T-helper 17 cell (primary cell): ENCODE measurements at regions not wholly inside any gene's neighbourhood (a gene's known extent, or its start where the extent isn't known, plus 50 kb on each side); places are given as distances from the start of the nearest gene placed in this dataset.

Experiments
- ATAC-seq: fragments of 150-1000 bp; cut with Tn5 transposase; 2 replicates; pipeline ENCODE4 v1.10.0; 2021; ENCODE audit warnings: mild to moderate bottlenecking, moderate library complexity
- DNase-seq, 3 donors: peaks; one replicate each; pipeline versions ENCODE4 v3.0.0 to v3.0.0-alpha.2; 2020 to 2021
- H3K9me3 ChIP-seq: one replicate; pipeline ENCODE4 v1.7.0; 2013; ENCODE audit warnings: low read length, mild to moderate bottlenecking; ENCODE audit not compliant: control insufficient read depth, poor library complexity, severe bottlenecking
- H3K27ac Mint-ChIP-seq: one replicate; pipeline ENCODE4 v1.8.0; 2022; ENCODE audit warnings: mild to moderate bottlenecking, moderate library complexity, mixed read lengths
- H3K27me3 Mint-ChIP-seq: one replicate; pipeline ENCODE4 v1.8.0; 2022; ENCODE audit warnings: mixed read lengths
- H3K36me3 Mint-ChIP-seq: one replicate; pipeline ENCODE4 v1.8.0; 2022; ENCODE audit warnings: low read depth, mixed read lengths
- H3K4me1 Mint-ChIP-seq: one replicate; pipeline ENCODE4 v1.8.0; 2022; ENCODE audit warnings: mild to moderate bottlenecking, mixed read lengths
- H3K4me3 Mint-ChIP-seq: one replicate; pipeline ENCODE4 v1.8.0; 2022; ENCODE audit warnings: mild to moderate bottlenecking, moderate library complexity, mixed read lengths

- Mint-ChIP-seq H3K36me3 (no peaks in the 10 kb centered on the region), H3K27ac (peak overlapping the region; percentile 29), H3K4me1 (no peaks in the 10 kb centered on the region), H3K4me3 (no peak overlapping the region), H3K27me3 (peaks cover 10% of the 10 kb centered on the region)
- H3K9me3 ChIP-seq, result no peaks in the 10 kb centered on the region
- DNase-seq (no peak), ATAC-seq (no peak)
Observed at GRCh38 chr18:79608999-79609461, 70.6 kb upstream of the CTDP1 start.

GRCh38 chr18:79609841-79610281, 69.7 kb upstream of the CTDP1 start:
- ATAC-seq (no peak), DNase-seq (no peak)
- Mint-ChIP-seq H3K4me3 (no peak overlapping the region), H3K27me3 (peaks cover 10% of the 10 kb centered on the region), H3K27ac (no peak overlapping the region), H3K4me1 (no peaks in the 10 kb centered on the region), H3K36me3 (no peaks in the 10 kb centered on the region)
- H3K9me3 ChIP-seq, result no peaks in the 10 kb centered on the region

- peak overlapping the region; percentile 41 for H3K4me3 Mint-ChIP-seq
- peaks cover 10% of the 10 kb centered on the region for H3K27me3 Mint-ChIP-seq
- no peaks in the 10 kb centered on the region for H3K36me3 Mint-ChIP-seq
- ATAC-seq (no peak), DNase-seq (no peak)
- H3K9me3 ChIP-seq, result no peaks in the 10 kb centered on the region
- no peak overlapping the region for H3K27ac Mint-ChIP-seq
- no peaks in the 10 kb centered on the region for H3K4me1 Mint-ChIP-seq
Observed at GRCh38 chr18:79610461-79611039, 69.1 kb upstream of the CTDP1 start.

- no peak overlapping the region for H3K4me3 Mint-ChIP-seq
- no peaks in the 10 kb centered on the region for H3K4me1 Mint-ChIP-seq
- no peak overlapping the region for H3K27ac Mint-ChIP-seq
- H3K36me3 Mint-ChIP-seq, result no peaks in the 10 kb centered on the region
- H3K27me3 Mint-ChIP-seq, result peaks cover 10% of the 10 kb centered on the region
- DNase-seq, result no peak
- no peaks in the 10 kb centered on the region for H3K9me3 ChIP-seq
- ATAC-seq, result no peak
Observed at GRCh38 chr18:79611040-79611681, 68.4 kb upstream of the CTDP1 start.

- no peak for ATAC-seq
- no peaks in the 10 kb centered on the region for H3K4me1 Mint-ChIP-seq
Observed at GRCh38 chr18:79612291-79613108, 67.1 kb upstream of the CTDP1 start.

GRCh38 chr18:79613186-79613931, 66.2 kb upstream of the CTDP1 start:
- Mint-ChIP-seq H3K4me1 (no peaks in the 10 kb centered on the region), H3K36me3 (no peaks in the 10 kb centered on the region), H3K27ac (no peak overlapping the region), H3K4me3 (no peak overlapping the region), H3K27me3 (peaks cover 5% of the 10 kb centered on the region)
- ATAC-seq (no peak), DNase-seq (no peak)
- no peaks in the 10 kb centered on the region for H3K9me3 ChIP-seq

More at GRCh38 chr18:79612291-79613108, 67.1 kb upstream of the CTDP1 start:
- Mint-ChIP-seq H3K4me3 (no peak overlapping the region), H3K36me3 (no peaks in the 10 kb centered on the region), H3K27ac (no peak overlapping the region), H3K27me3 (peaks cover 10% of the 10 kb centered on the region)
- H3K9me3 ChIP-seq, result no peaks in the 10 kb centered on the region
- DNase-seq, result no peak

GRCh38 chr18:79614211-79614955, 65.2 kb upstream of the CTDP1 start:
- DNase-seq, result no peak
- no peak overlapping the region for H3K4me3 Mint-ChIP-seq
- H3K27ac Mint-ChIP-seq, result no peak overlapping the region
- no peaks in the 10 kb centered on the region for H3K36me3 Mint-ChIP-seq
- no peaks in the 10 kb centered on the region for H3K4me1 Mint-ChIP-seq
- no peaks in the 10 kb centered on the region for H3K27me3 Mint-ChIP-seq
- no peaks in the 10 kb centered on the region for H3K9me3 ChIP-seq
- ATAC-seq, result no peak

GRCh38 chr18:79615091-79615490, 64.5 kb upstream of the CTDP1 start:
- Mint-ChIP-seq H3K36me3 (no peaks in the 10 kb centered on the region), H3K27me3 (no peaks in the 10 kb centered on the region), H3K4me1 (no peaks in the 10 kb centered on the region), H3K4me3 (no peak overlapping the region), H3K27ac (no peak overlapping the region)
- DNase-seq (no peak), ATAC-seq (no peak)
- H3K9me3 ChIP-seq, result no peaks in the 10 kb centered on the region

GRCh38 chr18:79615586-79615985, 64.0 kb upstream of the CTDP1 start:
- Mint-ChIP-seq H3K4me1 (no peaks in the 10 kb centered on the region), H3K36me3 (no peaks in the 10 kb centered on the region), H3K27ac (no peak overlapping the region), H3K27me3 (no peaks in the 10 kb centered on the region), H3K4me3 (no peak overlapping the region)
- ATAC-seq, result no peak
- no peaks in the 10 kb centered on the region for H3K9me3 ChIP-seq
- no peak for DNase-seq

- H3K4me1 Mint-ChIP-seq, result no peaks in the 10 kb centered on the region
- H3K27ac Mint-ChIP-seq, result no peak overlapping the region
- no peak for DNase-seq
- no peaks in the 10 kb centered on the region for H3K27me3 Mint-ChIP-seq
- H3K9me3 ChIP-seq, result no peaks in the 10 kb centered on the region
- no peaks in the 10 kb centered on the region for H3K36me3 Mint-ChIP-seq
- H3K4me3 Mint-ChIP-seq, result no peak overlapping the region
- no peak for ATAC-seq
Observed at GRCh38 chr18:79616651-79617510, 62.7 kb upstream of the CTDP1 start.

- no peak for DNase-seq
- no peak overlapping the region for H3K4me3 Mint-ChIP-seq
- H3K4me1 Mint-ChIP-seq, result no peaks in the 10 kb centered on the region
- ATAC-seq, result no peak
- H3K9me3 ChIP-seq, result no peaks in the 10 kb centered on the region
- H3K27ac Mint-ChIP-seq, result no peak overlapping the region
- H3K27me3 Mint-ChIP-seq, result peaks cover 2% of the 10 kb centered on the region
- no peaks in the 10 kb centered on the region for H3K36me3 Mint-ChIP-seq
Observed at GRCh38 chr18:79617511-79618500, 61.8 kb upstream of the CTDP1 start.
